ENCODE measurements at regions not wholly inside any gene's neighbourhood (a gene's known extent, or its start where the extent isn't known, plus 50 kb on each side); places are given as distances from the start of the nearest gene placed in this dataset.

- Mint-ChIP-seq H3K4me3 (no peak overlapping the region), H3K4me1 (no peaks in the 10 kb centered on the region), H3K27me3 (ENCODE audit: insufficient read depth, low read depth, poor library complexity) (no peaks in the 10 kb centered on the region), H3K9me3 (peaks cover 6% of the 10 kb centered on the region; the same call in 2 of the 3 replicates), H3K27ac (no peak overlapping the region), H3K36me3 (ENCODE audit: low read depth) (no peaks in the 10 kb centered on the region; the same call in 2 of the 3 replicates)
- DNase-seq (ENCODE audit: low spot score): no peak
- Histone ChIP-seq H3K4me2 (no peak overlapping the region), H3K4me1 (ENCODE audit: insufficient read depth) (no peaks in the 10 kb centered on the region), H3K79me2 (replicated peaks; ENCODE audit: insufficient read depth) (no peaks in the 10 kb centered on the region), H3K36me3 (ENCODE audit: insufficient read depth) (no peaks in the 10 kb centered on the region), H3K9me2 (ENCODE audit: insufficient read depth) (no peaks in the 10 kb centered on the region), H3K4me3 (no peak overlapping the region), H3K27me3 (ENCODE audit: insufficient read depth) (no peaks in the 10 kb centered on the region), H3F3A (replicated peaks; ENCODE audit: low read depth) (no peaks in the 10 kb centered on the region), H3K27ac (ENCODE audit: low read depth) (no peak overlapping the region), H4K20me1 (replicated peaks; ENCODE audit: insufficient read depth) (no peaks in the 10 kb centered on the region), H2AFZ (no peak overlapping the region)
- no peak for ATAC-seq
- TF ChIP-seq JUNB (IDR thresholded peaks at IDR 0.05; ENCODE audit: unreplicated experiment) (no peak), CREB1 (CRISPR knock-in tag; IDR thresholded peaks at IDR 0.05; ENCODE audit: low read depth) (no peak), CTCF (conservative IDR thresholded peaks at IDR 0.05; ENCODE audit: low read depth in 2 of 2) (no peak), ETS1 (IDR thresholded peaks at IDR 0.05) (no peak), EZH2phosphoT487 (IDR thresholded peaks at IDR 0.05; ENCODE audit: unreplicated experiment) (no peak)
Measured at GRCh38 chr10:42916974-42917373, 134.4 kb downstream of the BMS1 start.

- Mint-ChIP-seq H3K4me1 (no peaks in the 10 kb centered on the region), H3K36me3 (ENCODE audit: low read depth) (no peaks in the 10 kb centered on the region; the same call in 2 of the 3 replicates), H3K27ac (no peak overlapping the region), H3K4me3 (no peak overlapping the region), H3K9me3 (peaks cover 6% of the 10 kb centered on the region; the same call in 2 of the 3 replicates), H3K27me3 (ENCODE audit: insufficient read depth, low read depth, poor library complexity) (no peaks in the 10 kb centered on the region)
- DNase-seq (ENCODE audit: low spot score) (no peak), ATAC-seq (no peak)
- Histone ChIP-seq H3F3A (replicated peaks; ENCODE audit: low read depth) (no peaks in the 10 kb centered on the region), H3K4me3 (no peak overlapping the region), H2AFZ (no peak overlapping the region), H3K4me2 (no peak overlapping the region), H4K20me1 (replicated peaks; ENCODE audit: insufficient read depth) (no peaks in the 10 kb centered on the region), H3K36me3 (ENCODE audit: insufficient read depth) (no peaks in the 10 kb centered on the region), H3K79me2 (replicated peaks; ENCODE audit: insufficient read depth) (no peaks in the 10 kb centered on the region), H3K27ac (ENCODE audit: low read depth) (no peak overlapping the region), H3K27me3 (ENCODE audit: insufficient read depth) (no peaks in the 10 kb centered on the region), H3K4me1 (ENCODE audit: insufficient read depth) (no peaks in the 10 kb centered on the region), H3K9me2 (ENCODE audit: insufficient read depth) (no peaks in the 10 kb centered on the region)
- TF ChIP-seq CREB1 (CRISPR knock-in tag; IDR thresholded peaks at IDR 0.05; ENCODE audit: low read depth) (no peak), POLR2AphosphoS5 (IDR thresholded peaks at IDR 0.05; ENCODE audit: low read depth) (no peak), EZH2phosphoT487 (IDR thresholded peaks at IDR 0.05; ENCODE audit: unreplicated experiment) (no peak), CTCF (conservative IDR thresholded peaks at IDR 0.05; ENCODE audit: low read depth in 2 of 2) (no peak), ETS1 (IDR thresholded peaks at IDR 0.05) (no peak), NANOG (IDR thresholded peaks at IDR 0.05; ENCODE audit: borderline replicate concordance) (no peak), ZNF331 (CRISPR knock-in tag; IDR thresholded peaks at IDR 0.05; ENCODE audit: low read depth) (no peak), EZH2 (IDR thresholded peaks at IDR 0.05; ENCODE audit: low read depth, unreplicated experiment) (no peak), JUNB (IDR thresholded peaks at IDR 0.05; ENCODE audit: unreplicated experiment) (no peak), REST (IDR thresholded peaks at IDR 0.05; ENCODE audit: unreplicated experiment) (no peak), STAT1 (IDR thresholded peaks at IDR 0.05; ENCODE audit: unreplicated experiment) (no peak)
Measured at GRCh38 chr10:42917821-42918220, 135.2 kb downstream of the BMS1 start.
